GM21515 (cell line): ENCODE measurements at regions not wholly inside any gene's neighbourhood (a gene's known extent, or its start where the extent isn't known, plus 50 kb on each side); places are given as distances from the start of the nearest gene placed in this dataset.
"Not testable (repeated sequence)": the region's sequence is repeated elsewhere in the genome, so short reads cannot be mapped to it uniquely, and the experiment has no call there.

Experiments
- ATAC-seq: cut with Tn5 transposase; IDR thresholded peaks from one replicate; pipeline ENCODE4 v1.9.1; 2021; ENCODE audit not compliant: unreplicated experiment

- ATAC-seq: no peak
Observed at GRCh38 chr6:74891349-74891831, 314.5 kb downstream of the COL12A1 start.

- ATAC-seq: no peak
Observed at GRCh38 chr6:74889635-74890034, 316.2 kb downstream of the COL12A1 start.

- ATAC-seq: not testable (repeated sequence)
Observed at GRCh38 chr6:74888741-74889140, 317.1 kb downstream of the COL12A1 start.

- ATAC-seq: no peak
Observed at GRCh38 chr6:74879976-74880375, 325.9 kb downstream of the COL12A1 start.

- no peak for ATAC-seq
Observed at GRCh38 chr6:74879234-74879633, 326.6 kb downstream of the COL12A1 start.

GRCh38 chr6:74875193-74875592 is 330.7 kb downstream of the COL12A1 start:
- no peak for ATAC-seq

- no peak for ATAC-seq
Observed at GRCh38 chr6:74872754-74873476, 332.9 kb downstream of the COL12A1 start.

- no peak for ATAC-seq
Observed at GRCh38 chr6:74871757-74872156, 334.1 kb downstream of the COL12A1 start.

- no peak for ATAC-seq
Observed at GRCh38 chr6:74870403-74870802, 335.4 kb downstream of the COL12A1 start.

- no peak for ATAC-seq
Observed at GRCh38 chr6:74867291-74867690, 338.6 kb downstream of the COL12A1 start.

- no peak for ATAC-seq
Observed at GRCh38 chr6:74863968-74864367, 341.9 kb downstream of the COL12A1 start.

GRCh38 chr6:74860456-74860855 is 345.4 kb downstream of the COL12A1 start:
- no peak for ATAC-seq

- no peak for ATAC-seq
Observed at GRCh38 chr6:74857157-74857556, 348.7 kb downstream of the COL12A1 start.

- no peak for ATAC-seq
Observed at GRCh38 chr6:74853991-74854390, 351.9 kb downstream of the COL12A1 start.

- ATAC-seq: no peak
Observed at GRCh38 chr6:74851596-74851995, 354.3 kb downstream of the COL12A1 start.

GRCh38 chr6:74840953-74841352 is 364.9 kb downstream of the COL12A1 start:
- no peak for ATAC-seq

- ATAC-seq: no peak
Observed at GRCh38 chr6:74834967-74835366, 370.9 kb downstream of the COL12A1 start.

GRCh38 chr6:74826263-74826662 is 379.6 kb downstream of the COL12A1 start:
- ATAC-seq: no peak

- no peak for ATAC-seq
Observed at GRCh38 chr6:74814440-74814839, 391.4 kb downstream of the COL12A1 start.

- no peak for ATAC-seq
Observed at GRCh38 chr6:74807674-74808073, 398.2 kb downstream of the COL12A1 start.

- no peak for ATAC-seq
Observed at GRCh38 chr6:74805916-74806696, 399.7 kb downstream of the COL12A1 start.

- ATAC-seq: no peak
Observed at GRCh38 chr6:74798302-74798701, 407.6 kb downstream of the COL12A1 start.
